NCI-H748 treated with DMSO at 0.1 percent for 48 hours (cell line): ENCODE measurements at regions not wholly inside any gene's neighbourhood (a gene's known extent, or its start where the extent isn't known, plus 50 kb on each side); places are given as distances from the start of the nearest gene placed in this dataset.
"Not testable (repeated sequence)": the region's sequence is repeated elsewhere in the genome, so short reads cannot be mapped to it uniquely, and the experiment has no call there.

Experiments used
- DNase-seq: peaks from one replicate; lab custom pipeline; 2025; lab: John Stamatoyannopoulos, UW

GRCh38 chr17:20387549-20387948, 79.8 kb downstream of the LGALS9B start:
- not testable (repeated sequence) for DNase-seq

- peak; percentile 71 for DNase-seq
These were observed 85.7 kb downstream of the LGALS9B start for GRCh38 chr17:20381358-20382300.

GRCh38 chr17:20380625-20381024, 86.7 kb downstream of the LGALS9B start:
- not testable (repeated sequence) for DNase-seq

- not testable (repeated sequence) for DNase-seq
These were observed 88.1 kb downstream of the LGALS9B start for GRCh38 chr17:20379251-20379650.

- DNase-seq: not testable (repeated sequence)
These were observed 90.7 kb downstream of the LGALS9B start for GRCh38 chr17:20376642-20377041.

- not testable (repeated sequence) for DNase-seq
These were observed 91.6 kb downstream of the LGALS9B start for GRCh38 chr17:20375745-20376144.
